Suppressor macrophage treated with lipopolysaccharide for 4 hours (primary cell): ENCODE measurements at regions not wholly inside any gene's neighbourhood (a gene's known extent, or its start where the extent isn't known, plus 50 kb on each side); places are given as distances from the start of the nearest gene placed in this dataset.

Experiments used
- DNase-seq: peaks from one replicate; pipeline ENCODE4 v3.0.0-alpha.2; 2020

- DNase-seq: no peak
Observed at GRCh38 chr4:63020661-63021060, 1388.6 kb downstream of the TECRL start.

- no peak for DNase-seq
Observed at GRCh38 chr4:63017300-63017699, 1392.0 kb downstream of the TECRL start.

- DNase-seq: no peak
Observed at GRCh38 chr4:62970846-62971245, 1438.4 kb downstream of the TECRL start.

DNA sequence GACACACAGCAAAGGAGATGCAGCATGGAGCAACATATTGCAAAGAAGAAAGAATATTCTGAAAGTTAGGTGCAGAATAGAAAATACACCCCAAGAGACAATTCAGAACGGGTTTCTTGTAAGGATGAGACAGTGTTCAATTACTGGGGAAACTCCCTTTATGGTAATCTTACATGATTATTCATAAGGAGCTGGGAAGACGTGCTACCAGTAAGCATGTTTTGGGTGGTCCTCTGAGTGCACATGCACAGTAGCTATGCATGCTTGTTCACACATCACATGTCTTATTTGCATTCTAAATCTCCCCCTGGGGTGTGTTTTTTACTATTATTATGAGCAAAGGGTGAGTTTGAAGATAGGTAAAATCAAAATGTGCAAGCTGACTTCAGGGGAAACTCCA is 1448.8 kb downstream of the TECRL start:
- DNase-seq: no peak

DNA sequence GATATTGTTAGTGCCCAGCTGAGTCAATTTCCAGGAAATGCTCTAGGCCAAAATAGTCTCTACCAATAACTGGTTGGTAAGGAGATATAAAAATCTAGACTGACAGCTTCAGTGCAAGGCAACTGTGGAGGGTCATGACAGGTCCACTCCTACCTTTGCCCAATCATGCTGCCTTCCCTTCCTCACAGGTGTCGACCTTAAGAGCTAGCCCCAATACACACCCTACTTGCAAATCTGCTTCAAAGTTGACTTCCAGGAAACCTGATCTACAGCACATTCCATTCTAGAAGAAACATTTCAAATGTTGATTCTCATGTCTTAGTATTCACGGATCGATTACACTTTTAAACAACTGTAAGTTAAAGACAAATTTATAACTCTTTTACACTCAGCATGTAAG is 1455.5 kb downstream of the TECRL start:
- no peak for DNase-seq

DNA sequence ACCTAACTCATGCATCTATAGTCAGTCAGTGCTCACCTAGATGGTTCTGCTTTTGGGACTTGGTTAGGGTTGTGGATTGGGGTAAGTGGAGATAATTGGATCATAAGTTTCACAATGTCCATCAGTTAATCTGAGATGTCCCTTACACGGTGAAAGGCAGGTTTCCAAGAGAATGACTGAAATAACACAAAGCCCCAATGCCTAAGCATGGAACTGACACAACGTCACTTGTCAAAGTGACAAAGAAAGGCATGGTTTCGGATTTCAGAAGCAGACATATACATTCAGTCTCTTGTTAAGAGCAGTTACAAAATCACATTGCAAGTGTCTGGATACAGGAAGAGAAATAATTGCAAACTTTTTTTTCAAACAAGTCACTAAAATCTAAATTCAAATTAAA is 1456.9 kb downstream of the TECRL start:
- DNase-seq: no peak

DNA sequence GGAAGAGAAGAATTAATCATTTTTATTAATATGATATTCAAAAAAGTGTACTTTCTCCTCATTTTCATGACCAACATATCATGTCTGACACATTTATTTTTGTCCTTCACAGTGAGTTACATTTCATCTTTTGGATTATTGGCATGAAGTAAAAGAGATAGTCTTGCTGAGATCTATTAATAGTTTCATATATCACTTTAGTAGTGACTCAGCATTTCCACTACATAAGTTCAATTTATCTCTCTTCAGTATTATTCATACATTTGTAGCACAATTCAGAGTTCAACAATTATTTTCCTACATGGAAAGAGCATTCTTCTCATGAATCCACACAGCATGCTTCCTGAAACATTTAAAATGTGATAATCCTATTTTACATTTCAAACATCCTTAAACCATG is 1461.1 kb downstream of the TECRL start:
- DNase-seq: no peak

DNA sequence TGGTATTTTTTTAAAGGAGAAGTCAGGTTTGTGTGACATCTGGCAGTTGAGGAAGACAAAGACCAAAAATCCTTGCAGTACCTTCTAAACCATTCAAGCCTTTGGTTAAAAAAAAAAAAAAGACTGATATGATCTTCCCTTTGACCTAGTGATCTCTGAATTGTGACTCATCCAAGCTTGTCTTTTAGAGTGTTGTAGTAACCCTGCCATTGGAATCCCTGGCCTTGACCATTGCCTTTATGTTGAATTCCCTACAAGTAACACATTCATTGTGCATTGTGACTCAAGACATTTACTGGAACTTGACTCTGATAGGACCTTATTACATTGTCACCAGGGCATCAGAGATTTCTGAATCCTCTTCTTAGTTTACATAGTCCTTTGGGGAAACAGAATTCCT is 1469.0 kb downstream of the TECRL start:
- DNase-seq: no peak

DNA sequence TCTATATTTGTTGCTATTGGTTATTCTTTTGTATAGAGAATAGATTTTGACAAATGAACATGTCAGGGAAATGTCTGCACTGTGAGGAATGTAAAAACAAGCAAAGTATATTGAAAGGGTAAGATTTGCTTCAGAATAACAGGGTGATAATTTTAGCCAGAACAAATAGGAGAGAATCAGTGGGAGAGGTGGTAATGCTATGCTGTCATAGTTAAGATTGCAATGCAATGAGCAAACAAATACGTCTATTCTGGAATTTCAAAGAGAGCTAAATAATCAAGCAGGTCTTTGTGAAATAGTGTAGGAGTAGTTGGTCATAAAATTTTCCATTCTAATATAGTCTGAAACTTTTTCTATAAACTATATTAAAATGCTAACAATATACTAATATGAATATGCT is 1478.4 kb downstream of the TECRL start:
- no peak for DNase-seq

GRCh38 chr4:62928483-62928882 is 1480.8 kb downstream of the TECRL start:
- no peak for DNase-seq

DNA sequence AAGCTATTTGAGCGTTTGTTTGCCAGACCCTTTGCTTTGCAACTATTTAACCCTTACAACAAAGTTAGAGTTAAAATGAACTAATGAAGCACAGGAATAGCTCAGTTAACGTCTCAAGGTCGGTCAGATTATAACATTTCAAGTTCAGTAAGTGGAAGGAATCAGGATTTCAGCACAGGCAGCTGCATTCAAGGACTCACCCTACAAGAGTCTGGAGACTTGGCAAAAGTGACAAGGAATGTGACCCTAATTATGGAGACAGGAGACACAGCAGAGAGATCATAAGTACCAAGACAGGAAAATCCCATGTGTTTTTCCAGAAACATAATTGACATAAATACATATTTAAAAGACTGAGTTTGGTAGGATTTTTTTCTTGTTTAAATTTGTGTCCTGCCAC is 1481.7 kb downstream of the TECRL start:
- DNase-seq: no peak

GRCh38 chr4:62923783-62924182 is 1485.5 kb downstream of the TECRL start:
- no peak for DNase-seq

DNA sequence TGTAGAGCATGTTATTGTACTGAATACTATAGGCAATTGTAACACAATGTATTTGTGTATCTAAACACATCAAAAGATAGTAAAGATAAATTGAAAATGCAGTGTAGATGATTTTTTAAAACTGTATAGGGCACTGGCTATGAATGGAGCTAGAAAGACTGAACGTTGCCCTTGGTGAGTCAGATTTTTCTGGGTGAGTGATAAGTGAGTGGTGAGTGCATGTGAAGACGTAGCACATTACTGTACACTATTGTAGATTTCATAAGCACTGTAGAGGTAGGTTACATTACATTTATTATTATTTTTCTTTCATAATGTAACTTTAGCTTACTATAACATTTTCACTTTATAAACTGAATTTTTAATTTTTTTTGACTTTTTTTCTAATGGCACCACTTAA is 1491.6 kb downstream of the TECRL start:
- DNase-seq: no peak

DNA sequence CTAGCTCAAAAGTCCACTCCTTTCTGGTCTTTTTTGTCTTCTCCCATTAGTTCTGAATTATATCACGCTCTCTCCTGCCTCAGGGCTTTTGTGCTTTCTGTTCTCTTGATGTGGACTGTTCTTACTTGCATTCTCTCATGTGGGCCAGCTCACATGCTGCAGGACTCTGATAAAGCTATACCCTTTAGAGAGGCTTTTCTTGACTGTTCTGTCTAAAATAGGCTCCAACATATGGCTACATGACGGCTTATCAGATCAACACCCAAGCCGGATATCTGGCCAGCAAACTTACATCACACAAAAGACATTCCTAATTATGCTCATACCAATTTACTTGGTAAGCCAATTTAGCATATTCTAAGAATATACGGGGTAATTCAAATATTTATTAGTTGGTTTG is 1494.5 kb downstream of the TECRL start:
- DNase-seq: no peak

DNA sequence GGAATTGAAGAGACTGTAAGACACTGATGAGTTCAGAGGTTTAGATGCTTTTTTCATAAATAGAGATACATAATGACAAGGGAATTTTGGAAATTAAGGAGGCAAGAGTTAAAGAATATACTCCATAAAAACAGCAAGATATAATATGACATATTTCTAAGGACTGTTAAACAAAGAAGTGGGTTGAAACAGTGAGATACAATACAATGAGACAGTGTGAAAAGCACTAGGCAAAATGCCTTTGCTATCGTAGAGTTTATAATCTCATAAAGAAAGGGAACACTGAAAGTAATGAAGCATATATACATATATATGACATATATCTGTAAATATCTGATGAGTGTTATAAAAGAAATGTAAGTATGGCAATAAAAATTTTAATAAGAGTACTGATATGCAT is 1496.2 kb downstream of the TECRL start:
- no peak for DNase-seq

GRCh38 chr4:62912531-62912930 is 1496.7 kb downstream of the TECRL start:
- no peak for DNase-seq

GRCh38 chr4:62909238-62909637 is 1500.0 kb downstream of the TECRL start:
- no peak for DNase-seq

- no peak for DNase-seq
Observed at GRCh38 chr4:62901101-62901500, 1508.1 kb downstream of the TECRL start.

- no peak for DNase-seq
Observed at GRCh38 chr4:62899646-62900364, 1509.4 kb downstream of the TECRL start.

DNA sequence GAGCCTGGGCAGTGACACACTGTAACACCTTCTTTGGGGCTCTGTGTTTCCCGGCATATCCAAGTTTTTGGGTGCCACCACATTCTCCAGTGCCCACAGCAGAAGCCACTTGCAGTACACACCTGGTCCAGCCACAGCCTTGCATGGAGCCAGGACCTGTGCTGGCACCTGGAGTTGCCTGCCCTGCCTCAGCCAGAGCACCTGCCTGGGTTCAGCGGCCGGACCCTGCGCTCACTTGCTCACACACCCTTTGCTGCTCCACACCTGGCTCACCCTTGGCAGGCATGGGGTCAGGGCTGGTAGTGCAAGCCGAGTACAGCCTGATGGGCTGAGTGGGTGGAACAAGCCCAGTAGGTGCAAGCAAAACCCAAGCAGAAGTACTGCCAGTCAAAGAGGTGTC is 1511.1 kb downstream of the TECRL start:
- no peak for DNase-seq

GRCh38 chr4:62896721-62897120 is 1512.5 kb downstream of the TECRL start:
- no peak for DNase-seq

DNA sequence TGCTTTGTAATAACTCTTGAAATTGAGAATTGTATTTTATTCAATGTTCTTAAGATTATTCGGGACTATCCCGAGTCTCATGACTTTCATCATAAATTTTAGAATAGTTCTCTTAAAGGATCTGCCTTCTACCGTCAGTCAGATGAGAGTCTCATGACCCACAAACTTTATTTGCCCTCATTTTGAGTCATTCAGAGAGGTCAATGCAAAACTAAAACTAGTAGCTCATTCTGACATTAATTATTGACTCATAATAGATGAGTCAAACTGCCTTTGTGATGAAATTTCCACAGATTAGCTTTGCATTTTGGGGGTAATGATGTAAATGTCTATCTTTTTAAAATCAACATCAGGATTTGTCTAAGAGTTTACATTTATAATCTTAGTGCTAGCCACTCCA is 1527.3 kb downstream of the TECRL start:
- no peak for DNase-seq

- DNase-seq: no peak
Observed at GRCh38 chr4:62881210-62881609, 1528.0 kb downstream of the TECRL start.

DNA sequence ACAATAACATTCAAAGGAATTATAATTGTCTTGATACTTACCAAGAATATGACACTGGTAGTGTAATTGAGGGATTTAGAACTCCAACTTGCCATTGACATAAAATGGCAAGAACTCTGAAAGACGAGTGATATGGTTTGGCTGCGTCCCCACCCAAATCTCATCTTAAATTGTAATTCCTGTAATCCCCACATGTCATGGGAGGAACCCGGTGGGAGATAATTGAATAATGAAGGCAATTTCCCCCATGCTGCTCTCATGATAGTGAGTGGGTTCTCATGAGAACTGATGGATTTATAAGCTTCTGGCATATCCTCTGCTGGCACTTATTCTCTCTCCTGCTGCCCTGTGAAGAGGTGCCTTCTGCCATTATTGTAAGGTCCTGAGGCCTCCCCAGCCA is 1536.4 kb downstream of the TECRL start:
- DNase-seq: no peak

- no peak for DNase-seq
Observed at GRCh38 chr4:62871078-62871477, 1538.2 kb downstream of the TECRL start.

- no peak for DNase-seq
Observed at GRCh38 chr4:62870451-62870850, 1538.8 kb downstream of the TECRL start.
